Stimulated activated CD8-positive, alpha-beta memory T cell treated with anti-CD3 and anti-CD28 coated beads, Interleukin-2, amount 100 ng/mL, for 1 hour (primary cell): ENCODE measurements at regions not wholly inside any gene's neighbourhood (a gene's known extent, or its start where the extent isn't known, plus 50 kb on each side); places are given as distances from the start of the nearest gene placed in this dataset.

Experiments
- DNase-seq, 2 donors: peaks; one replicate each; pipeline ENCODE4 v3.0.0-alpha.2; 2020; ENCODE audit warnings: low read depth in 2 of 2

GRCh38 chr18:39753178-39753577 lies 2187.6 kb upstream of the CELF4 start:
- DNase-seq, result no peak

GRCh38 chr18:39752351-39752750 lies 2186.8 kb upstream of the CELF4 start:
- no peak for DNase-seq

- no peak for DNase-seq
Observed at GRCh38 chr18:39751921-39752320, 2186.3 kb upstream of the CELF4 start.

- DNase-seq, result no peak
Observed at GRCh38 chr18:39751161-39751560, 2185.6 kb upstream of the CELF4 start.

GRCh38 chr18:39749154-39749553 lies 2183.6 kb upstream of the CELF4 start:
- no peak for DNase-seq

GRCh38 chr18:39748727-39749126 lies 2183.1 kb upstream of the CELF4 start:
- DNase-seq, result no peak

GRCh38 chr18:39746201-39746600 lies 2180.6 kb upstream of the CELF4 start:
- no peak for DNase-seq

GRCh38 chr18:39743463-39743862 lies 2177.9 kb upstream of the CELF4 start:
- no peak for DNase-seq

- DNase-seq, result no peak
Observed at GRCh38 chr18:39741755-39742466, 2176.3 kb upstream of the CELF4 start.

- no peak for DNase-seq
Observed at GRCh38 chr18:39737869-39738268, 2172.3 kb upstream of the CELF4 start.

- DNase-seq, result no peak
Observed at GRCh38 chr18:39732918-39733317, 2167.3 kb upstream of the CELF4 start.

GRCh38 chr18:39730606-39731005 lies 2165.0 kb upstream of the CELF4 start:
- DNase-seq, result no peak

- DNase-seq, result no peak
Observed at GRCh38 chr18:39724652-39725051, 2159.1 kb upstream of the CELF4 start.

GRCh38 chr18:39721712-39722111 lies 2156.1 kb upstream of the CELF4 start:
- DNase-seq, result no peak

GRCh38 chr18:39713961-39714360 lies 2148.4 kb upstream of the CELF4 start:
- DNase-seq, result no peak

GRCh38 chr18:39711701-39712100 lies 2146.1 kb upstream of the CELF4 start:
- no peak for DNase-seq

- DNase-seq, result no peak
Observed at GRCh38 chr18:39705362-39705761, 2139.8 kb upstream of the CELF4 start.

GRCh38 chr18:39702888-39703287 lies 2137.3 kb upstream of the CELF4 start:
- DNase-seq, result no peak

- no peak for DNase-seq
Observed at GRCh38 chr18:39701839-39702238, 2136.2 kb upstream of the CELF4 start.

GRCh38 chr18:39701055-39701783 lies 2135.6 kb upstream of the CELF4 start:
- no peak for DNase-seq

GRCh38 chr18:39699340-39699964 lies 2133.9 kb upstream of the CELF4 start:
- DNase-seq, result no peak

GRCh38 chr18:39698436-39698835 lies 2132.8 kb upstream of the CELF4 start:
- DNase-seq, result no peak

- DNase-seq, result no peak
Observed at GRCh38 chr18:39693359-39693758, 2127.8 kb upstream of the CELF4 start.
